Coronary artery (tissue), 2 donors: ENCODE measurements at regions not wholly inside any gene's neighbourhood (a gene's known extent, or its start where the extent isn't known, plus 50 kb on each side); places are given as distances from the start of the nearest gene placed in this dataset.

Experiments
- DNase-seq: peaks from one replicate; pipeline ENCODE4 v3.0.0-alpha.2; 2017; ENCODE audit warnings: low spot score
- H3K27ac ChIP-seq, 2 donors: fragments of 200-600 bp; sonication (generic); one replicate each; pipeline ENCODE4 v1.5.1; 2016 to 2019
- H3K4me3 ChIP-seq: fragments of 200-600 bp; sonication (generic); 2 replicates; pipeline ENCODE4 v1.5.1; 2016; ENCODE audit warnings: mild to moderate bottlenecking, moderate library complexity
- CTCF ChIP-seq: fragments of 200-600 bp; sonication (generic); IDR thresholded peaks from one replicate; pipeline ENCODE4 v1.5.1; 2019; ENCODE audit warnings: antibody characterized with exemption

- Histone ChIP-seq H3K27ac (no peak overlapping the region), H3K4me3 (no peak overlapping the region)
- no peak for DNase-seq
- TF ChIP-seq CTCF, result no peak
Measured at GRCh38 chr18:67590571-67591141, 74.1 kb upstream of the DSEL start.

- no peak overlapping the region for H3K27ac ChIP-seq
- TF ChIP-seq CTCF, result no peak
- H3K4me3 ChIP-seq, result no peak overlapping the region
- no peak for DNase-seq
Measured at GRCh38 chr18:67589325-67589724, 72.8 kb upstream of the DSEL start.

- DNase-seq, result no peak
- no peak overlapping the region for H3K4me3 ChIP-seq
- no peak for TF ChIP-seq CTCF
- H3K27ac ChIP-seq, result no peak overlapping the region
Measured at GRCh38 chr18:67586101-67586500, 69.6 kb upstream of the DSEL start.

GRCh38 chr18:67583621-67584020 lies 67.1 kb upstream of the DSEL start:
- no peak overlapping the region for H3K27ac ChIP-seq
- TF ChIP-seq CTCF, result no peak
- no peak overlapping the region for H3K4me3 ChIP-seq
- DNase-seq, result no peak

GRCh38 chr18:67582488-67582887 lies 66.0 kb upstream of the DSEL start:
- TF ChIP-seq CTCF, result no peak
- Histone ChIP-seq H3K4me3 (no peak overlapping the region), H3K27ac (no peak overlapping the region)
- no peak for DNase-seq

- H3K4me3 ChIP-seq, result no peak overlapping the region
- no peak for TF ChIP-seq CTCF
- no peak overlapping the region for H3K27ac ChIP-seq
- DNase-seq, result no peak
Measured at GRCh38 chr18:67581178-67581577, 64.7 kb upstream of the DSEL start.

- no peak for TF ChIP-seq CTCF
- no peak for DNase-seq
- no peak overlapping the region for H3K4me3 ChIP-seq
- no peak overlapping the region for H3K27ac ChIP-seq
Measured at GRCh38 chr18:67577386-67577785, 60.9 kb upstream of the DSEL start.
